Fibroblast of lung (primary cell): ENCODE measurements at regions not wholly inside any gene's neighbourhood (a gene's known extent, or its start where the extent isn't known, plus 50 kb on each side); places are given as distances from the start of the nearest gene placed in this dataset.

Source experiments
- DNase-seq, 2 donors: peaks; one replicate each; pipeline versions ENCODE4 v3.0.0 to v3.0.0-alpha.2; 2010; ENCODE audit warnings: low read depth in 2 of 2
- H2AFZ ChIP-seq: 2 replicates; pipeline ENCODE4 v1.5.1; 2012; ENCODE audit warnings: low read length, control low read depth, inconsistent platforms
- H3K27ac ChIP-seq: 2 replicates; pipeline ENCODE4 v1.5.1; 2011; ENCODE audit warnings: low read length, control low read depth; ENCODE audit not compliant: insufficient read depth
- H3K27me3 ChIP-seq: 2 replicates; pipeline ENCODE4 v1.5.1; 2011; ENCODE audit warnings: mild to moderate bottlenecking, low read length; ENCODE audit not compliant: control insufficient read depth, insufficient read depth
- H3K36me3 ChIP-seq: 2 replicates; pipeline ENCODE4 v1.5.1; 2011; ENCODE audit warnings: low read length; ENCODE audit not compliant: control insufficient read depth, insufficient read depth
- H3K4me1 ChIP-seq: 2 replicates; pipeline ENCODE4 v1.5.1; 2011; ENCODE audit warnings: low read length; ENCODE audit not compliant: control insufficient read depth, insufficient read depth; ENCODE audit errors: extremely low read depth
- H3K4me2 ChIP-seq: 2 replicates; pipeline ENCODE4 v1.5.1; 2011; ENCODE audit warnings: low read length, control low read depth; ENCODE audit not compliant: insufficient read depth; ENCODE audit errors: extremely low read depth
- H3K4me3 ChIP-seq, 4 experiments: fragments of 200-600 bp in 1 of 4; sonication (generic) in 1 of 4; replicated peaks in 1 of 4; 2 replicates each; pipeline ENCODE4 v1.5.1; 2011 to 2016; ENCODE audit warnings: low read length in 4 of 4, low read depth in 3 of 4, mild to moderate bottlenecking in 3 of 4, control low read depth in 2 of 4, inconsistent platforms in 1 of 4, mixed read lengths in 1 of 4; ENCODE audit not compliant: insufficient read depth in 1 of 4; ENCODE audit errors: control extremely low read depth in 1 of 4
- H3K79me2 ChIP-seq: 2 replicates; pipeline ENCODE4 v1.5.1; 2012; ENCODE audit warnings: mild to moderate bottlenecking, low read length, inconsistent platforms; ENCODE audit not compliant: control insufficient read depth, insufficient read depth
- H3K9ac ChIP-seq: 2 replicates; pipeline ENCODE4 v1.5.1; 2011; ENCODE audit warnings: mild to moderate bottlenecking, low read length, control low read depth; ENCODE audit not compliant: insufficient read depth
- H3K9me3 ChIP-seq: 2 replicates; pipeline ENCODE4 v1.5.1; 2012; ENCODE audit warnings: low read depth, low read length; ENCODE audit not compliant: control insufficient read depth, insufficient read depth
- H4K20me1 ChIP-seq: 2 replicates; pipeline ENCODE4 v1.5.1; 2011; ENCODE audit warnings: low read length; ENCODE audit not compliant: control insufficient read depth, insufficient read depth; ENCODE audit errors: extremely low read depth
- CTCF ChIP-seq, 2 donors: IDR thresholded peaks in 1 of 2; conservative IDR thresholded peaks in 1 of 2; 1 replicate in 1 of 2; 2 replicates in 1 of 2; pipeline ENCODE4 v1.5.1; 2011 to 2012; ENCODE audit warnings: low read length in 2 of 2, control low read depth in 1 of 2, inconsistent platforms in 1 of 2, low read depth in 1 of 2, mild to moderate bottlenecking in 1 of 2
- EZH2 ChIP-seq: IDR thresholded peaks from 2 replicates; pipeline ENCODE4 v1.5.1; 2012; ENCODE audit warnings: low read length, control low read depth, mild to moderate bottlenecking; ENCODE audit errors: missing control alignments

- DNase-seq: peak in 1 of 2 donors; percentile 28
- Histone ChIP-seq H3K79me2 (no peaks in the 10 kb centered on the region), H4K20me1 (no peaks in the 10 kb centered on the region), H3K4me3 (no peak overlapping the region), H3K9ac (no peak overlapping the region), H2AFZ (no peak overlapping the region), H3K27me3 (no peaks in the 10 kb centered on the region), H3K36me3 (no peaks in the 10 kb centered on the region), H3K4me1 (no peaks in the 10 kb centered on the region), H3K9me3 (no peaks in the 10 kb centered on the region), H3K27ac (no peak overlapping the region), H3K4me2 (peak overlapping the region; percentile 32)
- no peak for TF ChIP-seq CTCF (conservative IDR thresholded peaks at IDR 0.05 in 1 of 2, IDR thresholded peaks at IDR 0.05 in 1 of 2; ENCODE audit: low read depth in 1 of 2, low read length in 2 of 2)
- TF ChIP-seq EZH2: no peak
These were observed 233.2 kb upstream of the RFX3 start for GRCh38 chr9:3758816-3759576.

- no peak for TF ChIP-seq EZH2
- no peak for TF ChIP-seq CTCF (conservative IDR thresholded peaks at IDR 0.05 in 1 of 2, IDR thresholded peaks at IDR 0.05 in 1 of 2; ENCODE audit: low read depth in 1 of 2, low read length in 2 of 2)
- H3K79me2 ChIP-seq: no peaks in the 10 kb centered on the region
- H3K9me3 ChIP-seq: no peaks in the 10 kb centered on the region
- no peak overlapping the region for H3K4me2 ChIP-seq
- H3K4me1 ChIP-seq: no peaks in the 10 kb centered on the region
- H2AFZ ChIP-seq: no peak overlapping the region
- no peak overlapping the region for H3K27ac ChIP-seq
- no peaks in the 10 kb centered on the region for H3K36me3 ChIP-seq
- no peaks in the 10 kb centered on the region for H3K27me3 ChIP-seq
- peak in 1 of 2 donors; percentile 32 for DNase-seq
- no peak overlapping the region for H3K9ac ChIP-seq
- H4K20me1 ChIP-seq: no peaks in the 10 kb centered on the region
- H3K4me3 ChIP-seq: no peak overlapping the region
These were observed 230.3 kb upstream of the RFX3 start for GRCh38 chr9:3756071-3756470.

GRCh38 chr9:3751125-3751758 is 225.4 kb upstream of the RFX3 start:
- TF ChIP-seq EZH2 (no peak), CTCF (conservative IDR thresholded peaks at IDR 0.05 in 1 of 2, IDR thresholded peaks at IDR 0.05 in 1 of 2; ENCODE audit: low read depth in 1 of 2, low read length in 2 of 2) (no peak)
- H3K4me1 ChIP-seq: no peaks in the 10 kb centered on the region
- no peak overlapping the region for H3K9ac ChIP-seq
- H2AFZ ChIP-seq: peak overlapping the region; percentile 29
- H3K27me3 ChIP-seq: no peaks in the 10 kb centered on the region
- H4K20me1 ChIP-seq: no peaks in the 10 kb centered on the region
- no peaks in the 10 kb centered on the region for H3K79me2 ChIP-seq
- H3K4me2 ChIP-seq: no peak overlapping the region
- H3K9me3 ChIP-seq: no peaks in the 10 kb centered on the region
- no peaks in the 10 kb centered on the region for H3K36me3 ChIP-seq
- H3K27ac ChIP-seq: no peak overlapping the region
- H3K4me3 ChIP-seq: no peak overlapping the region
- peak; percentile 20 to 87 for DNase-seq
